HG02885 (cell line): ENCODE measurements at regions not wholly inside any gene's neighbourhood (a gene's known extent, or its start where the extent isn't known, plus 50 kb on each side); places are given as distances from the start of the nearest gene placed in this dataset.

Experiments
- ATAC-seq: cut with Tn5 transposase; IDR thresholded peaks from one replicate; pipeline ENCODE4 v1.9.1; 2021; ENCODE audit warnings: mild to moderate bottlenecking; ENCODE audit not compliant: unreplicated experiment, poor library complexity

GRCh38 chr11:8325591-8326304 lies 62.1 kb upstream of the LMO1 start:
- ATAC-seq, result no peak

DNA sequence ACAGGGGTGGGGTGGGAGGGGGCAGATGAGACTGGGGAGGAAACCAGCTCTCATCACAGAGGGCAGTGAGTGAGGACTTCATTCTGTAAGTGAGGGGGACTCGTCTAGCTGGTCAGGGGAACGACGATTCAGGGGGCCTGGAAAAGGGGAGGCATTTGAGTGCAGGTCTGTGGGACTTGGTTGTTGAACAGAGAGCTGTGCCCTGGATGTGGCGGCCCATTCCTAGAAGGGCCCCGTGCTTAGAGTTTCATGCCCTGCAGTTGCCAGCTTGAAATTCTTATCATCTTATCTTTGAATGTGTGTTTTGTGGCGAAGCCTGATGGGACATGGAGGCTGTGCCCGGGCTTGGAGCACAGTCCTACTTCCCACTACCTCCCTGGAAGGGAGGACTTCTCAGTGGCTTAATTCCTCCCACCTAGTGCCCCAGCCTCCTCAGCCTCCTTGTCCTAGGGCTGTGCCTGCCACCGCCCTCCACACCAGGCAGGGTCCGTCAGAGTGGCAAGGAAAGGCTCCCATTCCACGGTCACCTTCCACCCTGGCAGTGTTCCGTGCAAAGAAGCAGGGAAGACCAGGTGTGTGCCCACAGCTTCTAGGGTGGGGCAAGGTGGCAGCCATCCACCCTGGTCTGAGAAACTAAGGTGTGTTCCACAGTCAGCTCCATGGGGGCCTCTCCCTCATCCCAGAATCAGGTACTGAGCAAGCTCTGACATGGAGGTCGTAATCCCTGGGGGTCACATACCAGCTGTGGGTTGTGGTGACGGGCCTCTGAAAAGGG lies 59.7 kb upstream of the LMO1 start:
- no peak for ATAC-seq

DNA sequence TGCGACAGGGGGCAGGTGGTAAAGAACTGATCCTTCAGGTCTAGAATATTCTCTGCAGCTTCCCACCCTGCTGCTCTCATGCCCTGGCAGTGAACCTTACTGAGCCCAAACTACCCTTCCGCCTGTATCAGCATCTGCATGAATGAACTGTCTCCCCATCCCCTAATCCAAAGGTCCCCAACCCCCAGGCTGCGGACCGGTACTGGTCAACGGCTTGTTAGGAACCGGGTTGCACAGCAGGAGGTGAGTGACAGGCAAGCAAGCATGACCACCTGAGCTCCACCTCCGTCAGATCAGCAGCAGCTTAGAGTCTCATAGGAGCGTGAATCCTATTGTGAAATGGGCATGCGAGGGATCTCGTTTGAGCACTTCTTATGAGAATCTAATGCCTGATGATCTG lies 58.2 kb upstream of the LMO1 start:
- no peak for ATAC-seq

- no peak for ATAC-seq
Observed at GRCh38 chr11:8320076-8320475, 56.4 kb upstream of the LMO1 start.

GRCh38 chr11:8318536-8318935 lies 54.9 kb upstream of the LMO1 start:
- ATAC-seq, result no peak

DNA sequence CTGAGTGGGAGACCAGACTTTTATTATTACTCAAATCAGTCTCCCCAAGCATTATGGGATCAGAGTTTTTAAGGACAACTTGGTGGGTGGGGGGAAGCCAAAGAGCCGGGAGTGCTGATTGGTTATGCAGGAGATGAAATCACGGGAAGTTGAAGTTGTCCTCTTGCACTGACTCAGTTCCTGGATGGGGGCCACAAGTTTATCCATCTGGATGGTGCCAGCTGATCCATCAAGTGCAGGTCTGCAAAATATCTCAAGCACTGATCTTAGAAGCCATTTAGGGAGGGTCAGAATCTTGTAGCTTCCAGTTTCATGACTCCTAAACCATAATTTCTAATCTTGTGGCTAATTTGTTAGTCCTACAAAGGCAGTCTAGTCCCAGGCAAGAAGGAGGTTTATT lies 53.5 kb upstream of the LMO1 start:
- no peak for ATAC-seq

DNA sequence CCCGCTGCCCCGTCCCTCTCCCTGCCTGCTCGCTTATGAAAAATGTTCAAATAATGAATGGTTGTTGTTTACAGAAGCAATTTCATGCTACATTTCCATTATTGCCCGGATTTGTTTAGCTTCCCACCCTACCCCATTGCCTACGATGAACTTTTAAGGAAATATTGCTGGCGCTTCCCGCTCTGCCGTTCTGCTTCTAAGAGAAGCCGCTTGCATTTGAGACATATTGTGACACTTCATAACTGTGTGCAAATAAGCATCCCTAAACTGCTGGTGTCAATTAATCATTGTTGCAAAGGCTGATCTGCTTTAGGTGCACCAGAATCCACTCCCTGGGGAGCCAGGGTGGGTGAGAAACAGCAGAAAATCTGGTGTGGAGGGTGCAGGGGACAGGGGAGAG lies 52.3 kb upstream of the LMO1 start:
- ATAC-seq, result no peak

- ATAC-seq, result no peak
Observed at GRCh38 chr11:8315463-8315862, 51.8 kb upstream of the LMO1 start.

GRCh38 chr11:8314916-8315315 lies 51.2 kb upstream of the LMO1 start:
- no peak for ATAC-seq

DNA sequence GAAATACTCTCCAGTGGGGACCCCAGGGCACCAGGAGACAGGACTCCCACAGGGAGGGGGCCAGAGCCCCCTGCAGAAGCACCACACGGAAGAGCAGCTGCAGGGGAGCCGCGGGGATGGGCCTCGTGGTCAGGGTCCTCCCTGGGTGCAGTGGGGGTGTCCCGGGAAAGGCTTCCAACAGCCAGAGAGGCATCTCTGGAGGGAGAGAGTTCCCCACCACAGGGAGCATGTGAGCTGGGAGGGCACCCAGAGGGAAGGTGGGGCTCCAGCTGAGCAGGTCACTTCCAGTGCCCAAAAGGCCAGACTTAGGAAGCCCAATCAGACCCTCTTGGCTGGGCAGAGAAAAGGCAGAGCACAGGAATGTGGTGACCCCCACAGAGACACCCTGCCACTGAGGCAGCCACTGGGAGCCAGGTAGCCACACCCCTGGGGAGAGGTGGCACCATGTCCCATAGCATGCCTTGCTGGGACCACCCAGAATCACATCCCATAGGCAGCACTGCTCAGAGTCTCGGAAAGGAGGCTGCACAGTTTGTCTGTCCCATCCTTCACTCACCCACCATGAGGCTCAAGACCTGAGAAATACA lies 49.9 kb upstream of the LMO1 start:
- ATAC-seq, result no peak
